ENCODE measurements at regions not wholly inside any gene's neighbourhood (a gene's known extent, or its start where the extent isn't known, plus 50 kb on each side); places are given as distances from the start of the nearest gene placed in this dataset.

DNA sequence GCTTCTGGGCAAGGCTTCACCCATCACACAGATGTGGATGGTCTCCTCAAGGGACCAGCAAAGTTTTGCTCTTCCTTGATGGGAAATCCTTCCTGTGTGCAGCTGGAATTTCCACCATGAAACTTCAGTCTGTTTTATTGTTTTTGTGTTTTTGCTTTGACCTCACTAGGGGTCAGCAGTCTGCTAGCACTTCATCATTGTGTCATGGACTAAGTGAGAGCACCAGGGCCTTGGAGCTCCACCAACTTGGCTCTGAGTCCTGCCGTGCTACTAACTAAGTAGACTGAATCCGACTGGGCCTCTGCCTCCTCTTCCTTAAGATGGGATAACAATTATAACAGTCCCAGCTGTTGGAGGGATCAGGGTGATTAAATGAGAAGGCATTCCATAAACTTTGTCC is 305.8 kb upstream of the NCAM1 start:
- DNase-seq (ENCODE audit: low read depth) = no peak
- Histone ChIP-seq H3K4me3 (ENCODE audit: low read depth, low read length) (no peak overlapping the region), H3K36me3 (ENCODE audit: control insufficient read depth, insufficient read depth, low read length) (no peaks in the 10 kb centered on the region), H3K27me3 (ENCODE audit: control insufficient read depth, insufficient read depth, low read length) (no peaks in the 10 kb centered on the region)
- TF ChIP-seq, protein P1, sequence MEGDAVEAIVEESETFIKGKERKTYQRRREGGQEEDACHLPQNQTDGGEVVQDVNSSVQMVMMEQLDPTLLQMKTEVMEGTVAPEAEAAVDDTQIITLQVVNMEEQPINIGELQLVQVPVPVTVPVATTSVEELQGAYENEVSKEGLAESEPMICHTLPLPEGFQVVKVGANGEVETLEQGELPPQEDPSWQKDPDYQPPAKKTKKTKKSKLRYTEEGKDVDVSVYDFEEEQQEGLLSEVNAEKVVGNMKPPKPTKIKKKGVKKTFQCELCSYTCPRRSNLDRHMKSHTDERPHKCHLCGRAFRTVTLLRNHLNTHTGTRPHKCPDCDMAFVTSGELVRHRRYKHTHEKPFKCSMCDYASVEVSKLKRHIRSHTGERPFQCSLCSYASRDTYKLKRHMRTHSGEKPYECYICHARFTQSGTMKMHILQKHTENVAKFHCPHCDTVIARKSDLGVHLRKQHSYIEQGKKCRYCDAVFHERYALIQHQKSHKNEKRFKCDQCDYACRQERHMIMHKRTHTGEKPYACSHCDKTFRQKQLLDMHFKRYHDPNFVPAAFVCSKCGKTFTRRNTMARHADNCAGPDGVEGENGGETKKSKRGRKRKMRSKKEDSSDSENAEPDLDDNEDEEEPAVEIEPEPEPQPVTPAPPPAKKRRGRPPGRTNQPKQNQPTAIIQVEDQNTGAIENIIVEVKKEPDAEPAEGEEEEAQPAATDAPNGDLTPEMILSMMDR (IDR thresholded peaks at IDR 0.05; ENCODE audit: insufficient read depth, low read length, poor library complexity, severe bottlenecking) = no peak

DNA sequence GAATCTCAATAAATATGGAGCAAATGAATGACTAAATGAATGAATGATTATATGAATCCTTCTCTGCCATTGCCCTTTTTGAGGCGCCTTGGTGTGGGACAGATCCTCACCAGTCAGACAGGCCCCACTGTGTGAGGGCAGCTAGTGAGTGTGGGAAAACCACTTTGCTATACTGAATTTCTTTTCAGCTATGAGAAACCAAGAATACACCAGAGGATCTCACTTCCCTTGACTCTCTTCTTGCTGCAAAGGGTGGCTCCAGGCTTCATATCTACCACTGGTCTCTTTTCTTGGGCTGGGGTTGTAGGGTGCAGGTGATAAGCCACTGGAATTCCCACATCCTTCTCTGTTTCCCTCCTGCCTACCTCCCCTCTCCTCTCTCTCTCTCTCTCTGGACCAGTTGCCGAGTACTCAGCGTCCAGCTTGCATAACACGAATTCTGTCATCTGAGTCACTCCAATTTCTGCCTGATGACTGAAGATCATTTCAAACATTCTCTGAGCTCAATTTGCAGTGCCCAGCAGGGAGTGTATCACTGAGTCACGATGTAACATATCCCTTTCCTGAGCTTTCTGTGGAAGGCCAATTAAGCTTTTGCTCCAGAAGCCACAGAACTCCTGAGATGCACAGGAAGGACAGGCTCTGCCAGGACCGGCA is 304.3 kb upstream of the NCAM1 start:
- H3K4me3 ChIP-seq (ENCODE audit: low read depth, low read length) = no peak overlapping the region
- H3K36me3 ChIP-seq (ENCODE audit: control insufficient read depth, insufficient read depth, low read length) = no peaks in the 10 kb centered on the region
- TF ChIP-seq, protein P1 (IDR thresholded peaks at IDR 0.05; ENCODE audit: insufficient read depth, low read length, poor library complexity, severe bottlenecking) = no peak
- H3K27me3 ChIP-seq (ENCODE audit: control insufficient read depth, insufficient read depth, low read length) = no peaks in the 10 kb centered on the region
- no peak for DNase-seq (ENCODE audit: low read depth)

DNA sequence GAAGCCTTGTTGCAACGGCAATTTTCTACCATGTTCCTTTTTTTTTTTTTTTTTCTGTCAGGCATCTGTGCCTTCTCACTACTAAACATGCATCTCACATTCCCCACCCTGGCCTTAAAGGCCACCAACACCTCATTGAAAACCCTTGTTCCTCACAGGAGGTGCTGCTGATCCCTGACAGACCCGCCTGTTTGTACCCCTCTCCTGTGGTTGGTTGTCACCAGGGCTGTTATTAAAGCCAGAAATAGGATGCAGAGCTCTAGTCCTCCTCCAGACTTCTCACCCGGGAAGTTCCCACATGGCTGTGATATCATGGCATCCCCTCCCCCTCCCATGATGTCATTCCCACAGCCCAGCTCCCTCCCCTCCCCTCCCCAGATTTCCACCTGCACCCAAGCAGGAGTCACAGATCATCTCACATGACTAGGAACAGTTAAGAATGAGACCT is 302.8 kb upstream of the NCAM1 start:
- no peak for DNase-seq (ENCODE audit: low read depth)
- TF ChIP-seq, protein P1 (IDR thresholded peaks at IDR 0.05; ENCODE audit: insufficient read depth, low read length, poor library complexity, severe bottlenecking) = no peak
- Histone ChIP-seq H3K36me3 (ENCODE audit: control insufficient read depth, insufficient read depth, low read length) (no peaks in the 10 kb centered on the region), H3K27me3 (ENCODE audit: control insufficient read depth, insufficient read depth, low read length) (no peaks in the 10 kb centered on the region), H3K4me3 (ENCODE audit: low read depth, low read length) (no peak overlapping the region)

DNA sequence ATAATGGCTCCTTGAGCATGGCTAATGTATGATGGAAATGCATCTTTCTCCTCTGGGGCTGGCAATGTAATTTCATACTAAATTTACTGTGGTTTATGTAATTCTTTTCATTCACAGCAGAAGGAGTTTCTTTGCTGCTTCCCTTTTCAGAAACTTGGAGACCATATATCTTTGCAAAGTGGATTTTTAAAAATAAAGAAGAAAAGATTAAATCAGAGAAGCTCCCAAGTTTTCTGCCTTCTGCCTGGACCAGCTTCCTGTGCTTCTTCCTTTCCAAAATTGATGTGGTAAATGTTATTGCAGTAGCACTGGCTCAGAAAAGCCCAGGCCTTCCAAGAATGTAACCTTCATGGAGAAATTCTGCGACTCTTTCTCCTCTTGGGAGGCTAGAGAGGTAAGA is 300.1 kb upstream of the NCAM1 start:
- TF ChIP-seq, protein P1 (IDR thresholded peaks at IDR 0.05; ENCODE audit: insufficient read depth, low read length, poor library complexity, severe bottlenecking) = no peak
- no peak for DNase-seq (ENCODE audit: low read depth)
- Histone ChIP-seq H3K4me3 (ENCODE audit: low read depth, low read length) (no peak overlapping the region), H3K36me3 (ENCODE audit: control insufficient read depth, insufficient read depth, low read length) (no peaks in the 10 kb centered on the region), H3K27me3 (ENCODE audit: control insufficient read depth, insufficient read depth, low read length) (no peaks in the 10 kb centered on the region)

DNA sequence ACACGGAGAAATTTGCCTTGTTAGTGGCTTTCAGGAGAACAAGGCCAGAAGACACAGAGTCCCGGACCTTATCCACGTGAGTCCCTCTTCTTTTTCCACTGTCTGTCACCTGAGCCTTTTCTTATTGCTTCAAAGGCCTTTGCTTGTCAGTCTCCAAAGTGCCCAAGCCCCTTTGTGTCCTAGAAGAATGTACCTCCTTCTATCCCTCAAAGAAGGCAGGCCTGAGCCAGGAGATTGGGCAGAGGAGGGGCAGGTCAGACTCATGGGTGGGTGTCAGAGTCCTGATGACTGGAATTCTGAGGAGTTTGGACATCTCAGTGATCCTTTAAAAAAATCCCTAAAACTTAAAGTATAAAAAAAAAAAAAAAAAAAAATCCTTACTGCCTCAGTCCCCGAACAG is 299.6 kb upstream of the NCAM1 start:
- DNase-seq (ENCODE audit: low read depth) = no peak
- no peaks in the 10 kb centered on the region for H3K36me3 ChIP-seq (ENCODE audit: control insufficient read depth, insufficient read depth, low read length)
- H3K4me3 ChIP-seq (ENCODE audit: low read depth, low read length) = no peak overlapping the region
- no peaks in the 10 kb centered on the region for H3K27me3 ChIP-seq (ENCODE audit: control insufficient read depth, insufficient read depth, low read length)
- TF ChIP-seq, protein P1 (IDR thresholded peaks at IDR 0.05; ENCODE audit: insufficient read depth, low read length, poor library complexity, severe bottlenecking) = no peak

DNA sequence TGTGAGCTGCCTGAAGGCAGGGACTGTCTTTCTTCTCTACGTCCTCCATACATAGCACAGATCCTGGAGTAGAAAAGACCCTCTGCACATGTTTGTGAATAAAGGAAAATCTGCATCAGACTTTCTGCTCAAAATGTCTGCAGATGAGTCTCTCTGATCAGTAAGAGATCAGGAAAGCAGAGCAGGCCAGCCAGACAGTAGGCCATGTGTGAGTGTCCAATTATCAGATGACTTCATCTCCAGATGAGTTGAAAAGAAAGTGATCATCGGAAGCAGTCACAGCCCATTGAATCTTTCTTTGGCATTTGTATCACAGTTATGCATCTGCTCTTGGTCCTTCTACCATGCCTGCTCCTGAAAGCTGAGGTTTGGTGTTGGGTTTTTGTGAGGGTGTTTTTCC is 298.7 kb upstream of the NCAM1 start:
- TF ChIP-seq, protein P1 (IDR thresholded peaks at IDR 0.05; ENCODE audit: insufficient read depth, low read length, poor library complexity, severe bottlenecking) = no peak
- H3K27me3 ChIP-seq (ENCODE audit: control insufficient read depth, insufficient read depth, low read length) = no peaks in the 10 kb centered on the region
- no peaks in the 10 kb centered on the region for H3K36me3 ChIP-seq (ENCODE audit: control insufficient read depth, insufficient read depth, low read length)
- DNase-seq (ENCODE audit: low read depth) = no peak
- H3K4me3 ChIP-seq (ENCODE audit: low read depth, low read length) = no peak overlapping the region
